ENCODE measurements at regions not wholly inside any gene's neighbourhood (a gene's known extent, or its start where the extent isn't known, plus 50 kb on each side); places are given as distances from the start of the nearest gene placed in this dataset.

GRCh38 chr16:52741351-52741750 is 194.4 kb upstream of the TOX3 start:
- TF ChIP-seq, protein P1, sequence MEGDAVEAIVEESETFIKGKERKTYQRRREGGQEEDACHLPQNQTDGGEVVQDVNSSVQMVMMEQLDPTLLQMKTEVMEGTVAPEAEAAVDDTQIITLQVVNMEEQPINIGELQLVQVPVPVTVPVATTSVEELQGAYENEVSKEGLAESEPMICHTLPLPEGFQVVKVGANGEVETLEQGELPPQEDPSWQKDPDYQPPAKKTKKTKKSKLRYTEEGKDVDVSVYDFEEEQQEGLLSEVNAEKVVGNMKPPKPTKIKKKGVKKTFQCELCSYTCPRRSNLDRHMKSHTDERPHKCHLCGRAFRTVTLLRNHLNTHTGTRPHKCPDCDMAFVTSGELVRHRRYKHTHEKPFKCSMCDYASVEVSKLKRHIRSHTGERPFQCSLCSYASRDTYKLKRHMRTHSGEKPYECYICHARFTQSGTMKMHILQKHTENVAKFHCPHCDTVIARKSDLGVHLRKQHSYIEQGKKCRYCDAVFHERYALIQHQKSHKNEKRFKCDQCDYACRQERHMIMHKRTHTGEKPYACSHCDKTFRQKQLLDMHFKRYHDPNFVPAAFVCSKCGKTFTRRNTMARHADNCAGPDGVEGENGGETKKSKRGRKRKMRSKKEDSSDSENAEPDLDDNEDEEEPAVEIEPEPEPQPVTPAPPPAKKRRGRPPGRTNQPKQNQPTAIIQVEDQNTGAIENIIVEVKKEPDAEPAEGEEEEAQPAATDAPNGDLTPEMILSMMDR (IDR thresholded peaks at IDR 0.05), result no peak
- no peak for TF ChIP-seq POLR2A (IDR thresholded peaks at IDR 0.05)
